OCI-LY3 (cell line): ENCODE measurements at regions not wholly inside any gene's neighbourhood (a gene's known extent, or its start where the extent isn't known, plus 50 kb on each side); places are given as distances from the start of the nearest gene placed in this dataset.
"Not testable (repeated sequence)": the region's sequence is repeated elsewhere in the genome, so short reads cannot be mapped to it uniquely, and the experiment has no call there.

ENCODE experiments used
- EZH2phosphoT487 ChIP-seq: fragments of 200-600 bp; shearing (Covaris generic); IDR thresholded peaks from 2 replicates; pipeline ENCODE4 v1.6.1; 2018; ENCODE audit warnings: antibody characterized with exemption, mixed run types, low read depth
- TF ChIP-seq, protein P1 (sequence below): fragments of 200-600, 300-600 bp; sonication (generic); IDR thresholded peaks from 2 replicates; pipeline ENCODE4 v1.5.1; 2014; ENCODE audit warnings: antibody characterized with exemption, low read length, low read depth

- TF ChIP-seq, protein P1, sequence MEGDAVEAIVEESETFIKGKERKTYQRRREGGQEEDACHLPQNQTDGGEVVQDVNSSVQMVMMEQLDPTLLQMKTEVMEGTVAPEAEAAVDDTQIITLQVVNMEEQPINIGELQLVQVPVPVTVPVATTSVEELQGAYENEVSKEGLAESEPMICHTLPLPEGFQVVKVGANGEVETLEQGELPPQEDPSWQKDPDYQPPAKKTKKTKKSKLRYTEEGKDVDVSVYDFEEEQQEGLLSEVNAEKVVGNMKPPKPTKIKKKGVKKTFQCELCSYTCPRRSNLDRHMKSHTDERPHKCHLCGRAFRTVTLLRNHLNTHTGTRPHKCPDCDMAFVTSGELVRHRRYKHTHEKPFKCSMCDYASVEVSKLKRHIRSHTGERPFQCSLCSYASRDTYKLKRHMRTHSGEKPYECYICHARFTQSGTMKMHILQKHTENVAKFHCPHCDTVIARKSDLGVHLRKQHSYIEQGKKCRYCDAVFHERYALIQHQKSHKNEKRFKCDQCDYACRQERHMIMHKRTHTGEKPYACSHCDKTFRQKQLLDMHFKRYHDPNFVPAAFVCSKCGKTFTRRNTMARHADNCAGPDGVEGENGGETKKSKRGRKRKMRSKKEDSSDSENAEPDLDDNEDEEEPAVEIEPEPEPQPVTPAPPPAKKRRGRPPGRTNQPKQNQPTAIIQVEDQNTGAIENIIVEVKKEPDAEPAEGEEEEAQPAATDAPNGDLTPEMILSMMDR, result not testable (repeated sequence)
- not testable (repeated sequence) for TF ChIP-seq EZH2phosphoT487
Measured at GRCh38 chr5:18295696-18296095, 661.4 kb downstream of the TAF11L14 start.
